GM18951 (cell line): ENCODE measurements at regions not wholly inside any gene's neighbourhood (a gene's known extent, or its start where the extent isn't known, plus 50 kb on each side); places are given as distances from the start of the nearest gene placed in this dataset.

Experiments used
- POLR2A ChIP-seq: IDR thresholded peaks from 4 replicates; pipeline ENCODE4 v1.6.1; 2011; ENCODE audit warnings: mild to moderate bottlenecking; ENCODE audit not compliant: insufficient read length, insufficient read depth; ENCODE audit errors: extremely low read depth
- in situ Hi-C: fragments of 300-500 bp; cut with MboI; formaldehyde crosslinking; loops from one replicate; pipeline ENCODE4 v1.12.0; 2022; ENCODE audit warnings: low sequenced_read_pairs, mixed read lengths, inconsistent platforms; ENCODE audit not compliant: unreplicated experiment

DNA sequence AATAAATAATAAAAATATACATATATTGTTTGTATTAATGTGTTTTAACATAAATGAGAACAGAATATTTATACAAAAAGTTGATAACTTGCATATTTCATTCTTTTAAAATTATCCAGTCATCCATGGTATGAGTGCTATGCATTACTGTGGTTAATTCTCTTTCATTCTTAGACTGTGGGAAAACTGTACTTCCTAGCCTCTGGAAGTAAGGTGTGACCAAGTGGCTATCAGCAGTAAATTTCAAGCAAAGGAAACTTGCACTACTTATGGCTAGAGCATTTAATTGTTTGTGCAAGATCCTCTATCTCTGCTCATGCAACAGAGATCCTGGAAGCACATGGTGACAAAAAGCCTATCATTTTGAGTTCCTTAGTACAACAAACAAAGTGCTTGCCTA, 1054.5 kb upstream of the PABPC4L start:
- TF ChIP-seq POLR2A = no peak
- in situ Hi-C loops = loop anchor here (25.0 kb wide), 1 partner anchor 1356 kb away; no protein-coding TSS in a partner anchor

DNA sequence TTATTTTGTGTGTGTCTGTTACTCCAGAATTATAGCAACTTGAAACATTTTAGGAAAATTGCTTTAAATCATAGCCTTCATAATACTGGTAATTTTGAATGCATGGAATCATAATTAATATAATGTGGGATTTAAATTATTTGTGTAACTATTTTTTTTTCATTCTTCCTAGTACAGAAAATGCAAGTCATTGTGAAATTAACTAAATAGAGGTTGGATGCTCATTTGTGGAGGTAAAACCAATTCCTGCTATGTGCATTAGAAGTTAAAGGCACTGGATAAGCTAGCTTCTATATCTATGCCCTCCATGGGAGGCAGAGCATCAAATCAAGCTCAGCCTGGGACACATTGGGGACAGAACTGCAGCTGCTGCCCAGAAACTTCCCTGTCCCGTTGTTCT, 1048.5 kb upstream of the PABPC4L start:
- in situ Hi-C loops = loop anchor here (25.0 kb wide), 1 partner anchor 1362 kb away; no protein-coding TSS in a partner anchor
- no peak for TF ChIP-seq POLR2A

GRCh38 chr4:135249024-135249423, 1047.4 kb upstream of the PABPC4L start:
- in situ Hi-C loops = no loop called here
- no peak for TF ChIP-seq POLR2A

DNA sequence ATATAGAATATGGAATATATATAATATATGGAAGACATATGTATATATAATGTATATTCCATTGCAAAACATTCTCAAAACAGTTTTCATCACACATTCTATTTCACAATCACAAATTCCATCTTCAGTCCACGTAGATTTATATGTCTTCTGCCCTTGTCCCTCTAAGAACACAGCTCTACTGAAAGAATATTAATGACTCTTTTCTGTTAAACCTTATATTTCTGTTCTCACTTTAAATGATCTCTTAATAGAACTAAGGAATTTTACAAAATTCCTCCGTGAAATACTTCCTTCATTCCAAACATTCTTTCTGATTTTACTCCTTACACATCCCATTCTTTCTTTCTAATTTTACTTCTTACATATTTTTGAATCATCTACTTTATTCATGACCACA, 1043.1 kb upstream of the PABPC4L start:
- no peak for TF ChIP-seq POLR2A
- in situ Hi-C loops = no loop called here

- no peak for TF ChIP-seq POLR2A
- in situ Hi-C loops = no loop called here
These were observed 1042.5 kb upstream of the PABPC4L start for GRCh38 chr4:135244056-135244455.

DNA sequence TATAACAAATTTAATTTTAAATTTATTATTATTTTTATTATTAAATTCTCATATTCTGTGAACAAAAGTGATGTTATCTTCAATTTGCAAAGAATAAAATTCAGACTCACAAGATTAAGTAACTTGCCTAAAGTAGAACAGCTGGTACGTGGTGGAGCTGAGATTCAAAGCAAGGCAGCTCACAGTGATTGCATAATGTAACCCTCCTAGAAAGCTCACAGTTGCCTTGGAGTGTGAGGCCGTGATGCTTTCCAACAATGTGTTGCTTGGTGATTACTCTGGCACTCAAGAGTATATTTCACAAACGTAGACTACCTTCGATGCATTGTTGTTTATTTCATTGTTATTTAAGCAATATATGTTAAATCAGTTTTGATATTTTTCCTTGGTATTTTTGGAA, 1039.2 kb upstream of the PABPC4L start:
- in situ Hi-C loops = no loop called here
- TF ChIP-seq POLR2A = no peak

DNA sequence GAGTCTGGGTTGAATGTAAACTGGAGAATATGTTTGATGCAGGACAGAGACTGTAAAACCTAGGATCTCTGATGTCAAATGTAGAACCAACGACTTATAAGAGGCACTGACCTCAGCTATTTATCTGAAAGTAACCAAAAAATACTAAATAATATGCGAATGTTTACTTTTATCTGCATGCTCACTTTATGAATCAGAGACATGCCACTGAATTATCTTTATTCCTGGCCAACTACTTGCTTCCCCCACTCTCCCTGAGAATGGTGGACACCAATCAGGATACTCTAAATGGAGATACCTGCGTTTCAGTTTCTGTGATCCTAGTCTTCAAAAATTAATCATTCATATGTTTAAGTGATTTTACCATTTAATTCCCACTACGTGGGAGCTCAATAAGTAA, 1038.4 kb upstream of the PABPC4L start:
- no peak for TF ChIP-seq POLR2A
- in situ Hi-C loops = no loop called here

DNA sequence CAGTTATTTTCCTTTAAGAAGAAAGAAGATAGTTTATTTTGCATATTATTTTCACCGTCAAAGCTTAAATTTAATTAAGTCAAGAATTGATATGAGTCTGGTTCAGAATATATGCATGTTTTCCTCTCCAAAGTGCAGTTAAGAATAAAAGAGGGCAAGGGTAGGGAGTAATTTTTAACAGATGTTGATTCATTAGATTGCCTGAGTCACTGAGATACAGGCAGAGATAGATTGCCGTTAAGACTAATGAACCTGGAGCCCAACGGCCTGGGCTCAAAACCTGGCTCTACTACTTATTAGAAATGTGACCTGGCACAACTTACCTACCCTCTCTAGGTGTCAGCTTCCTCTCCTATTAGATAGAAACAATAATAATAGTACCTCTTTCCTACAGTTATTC, 1037.4 kb upstream of the PABPC4L start:
- no peak for TF ChIP-seq POLR2A
- in situ Hi-C loops = no loop called here

DNA sequence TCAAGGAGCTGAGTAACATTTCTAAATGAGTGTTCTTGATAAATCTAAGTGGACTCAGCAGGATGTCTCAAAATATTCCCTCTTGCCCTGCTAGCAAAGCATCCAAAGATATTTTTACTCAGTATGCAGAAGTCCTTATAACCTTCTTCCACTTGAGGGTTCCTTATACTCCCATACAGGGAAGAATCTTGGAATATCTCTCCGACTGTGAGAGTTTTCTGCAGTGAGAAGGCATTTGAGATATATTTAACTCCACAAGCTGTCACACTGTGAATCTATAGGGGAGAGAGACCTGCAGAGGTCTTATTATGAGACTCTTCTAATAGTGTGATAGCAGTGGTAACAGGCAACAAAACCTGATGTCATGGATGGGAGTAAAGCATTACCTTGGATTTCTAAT, 1034.5 kb upstream of the PABPC4L start:
- no peak for TF ChIP-seq POLR2A
- in situ Hi-C loops = no loop called here

- in situ Hi-C loops = no loop called here
- TF ChIP-seq POLR2A = no peak
These were observed 1026.3 kb upstream of the PABPC4L start for GRCh38 chr4:135227842-135228241.

DNA sequence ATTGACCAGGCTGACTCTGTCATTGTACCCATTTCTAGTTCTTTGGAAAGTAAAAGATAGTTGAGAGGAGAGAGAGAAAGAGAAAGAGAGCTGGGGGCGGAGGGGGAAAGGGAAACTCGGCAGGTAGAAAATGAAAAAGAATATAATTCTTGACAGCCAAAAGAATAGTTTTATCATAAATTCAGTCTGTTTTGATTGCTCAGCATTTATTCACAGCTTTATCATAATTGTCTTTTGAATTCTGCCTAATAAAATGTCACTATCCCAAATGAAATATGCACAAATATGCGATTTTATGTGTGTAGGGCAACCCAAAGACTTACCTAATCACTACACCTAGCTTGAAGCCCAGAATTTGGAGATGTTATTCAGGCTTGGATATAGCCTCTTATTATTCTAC, 1024.0 kb upstream of the PABPC4L start:
- in situ Hi-C loops = no loop called here
- TF ChIP-seq POLR2A = no peak

- in situ Hi-C loops = no loop called here
- TF ChIP-seq POLR2A = no peak
These were observed 1008.8 kb upstream of the PABPC4L start for GRCh38 chr4:135210341-135210740.

GRCh38 chr4:135207531-135207930, 1005.9 kb upstream of the PABPC4L start:
- no peak for TF ChIP-seq POLR2A
- in situ Hi-C loops = no loop called here

DNA sequence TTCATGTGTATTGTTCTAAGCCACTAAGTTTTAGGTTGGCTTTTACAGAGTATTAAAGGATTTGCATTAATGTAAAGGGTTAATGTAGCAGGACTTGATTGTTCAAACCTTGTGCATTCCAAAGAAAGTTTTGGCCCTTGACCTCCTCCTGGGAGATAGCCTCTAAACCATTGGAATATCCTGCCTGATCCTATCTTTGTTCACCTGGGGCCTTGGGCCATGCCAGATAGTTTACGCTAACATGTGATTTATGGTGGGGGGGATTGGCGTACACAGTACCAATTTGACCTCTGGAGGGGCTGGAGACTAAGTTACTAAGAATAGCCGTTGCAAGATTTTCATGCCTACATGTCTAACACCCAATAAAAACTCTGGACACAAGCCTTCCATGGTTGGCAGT, 1002.7 kb upstream of the PABPC4L start:
- TF ChIP-seq POLR2A = no peak
- in situ Hi-C loops = no loop called here

- no peak for TF ChIP-seq POLR2A
- in situ Hi-C loops = no loop called here
These were observed 999.5 kb upstream of the PABPC4L start for GRCh38 chr4:135201081-135201480.
